IMR-90 (cell line): ENCODE measurements at regions not wholly inside any gene's neighbourhood (a gene's known extent, or its start where the extent isn't known, plus 50 kb on each side); places are given as distances from the start of the nearest gene placed in this dataset.

Source experiments
- ATAC-seq: fragments of 200-7000 bp; cut with Tn5 transposase; 2 replicates; pipeline ENCODE4 v1.9.1; 2020; ENCODE audit warnings: low read depth, mild to moderate bottlenecking, moderate library complexity
- BruUV-seq: library from RNA; stranded (reverse); fragments of 400-500 nt; replicated peaks from 2 replicates; lab custom pipeline; 2021; lab: Mats Ljungman, UMichigan
- CTCF ChIA-PET: fragments of 300-600 bp; formaldehyde crosslinking; extraction: SDS; loops from one replicate; lab custom pipeline; 2021; ENCODE audit warnings: antibody characterized with exemption; lab: Yijun Ruan, JAX
- POLR2A ChIA-PET: fragments of 300-600 bp; sonication (Branson Sonifier 250); formaldehyde crosslinking; loops from one replicate; lab custom pipeline; 2022; ENCODE audit warnings: antibody characterized with exemption; ENCODE audit not compliant: unreplicated experiment; lab: Charles Lee
- DNase-seq: peaks from one replicate; pipeline ENCODE4 v3.0.0; 2013
- H2AFZ ChIP-seq: replicated peaks from 2 replicates; pipeline ENCODE3; 2013; ENCODE audit warnings: low read length, mild to moderate bottlenecking; ENCODE audit not compliant: poor library complexity
- H2AK5ac ChIP-seq: 2 replicates; pipeline ENCODE4 v1.6.1; 2013; ENCODE audit warnings: low read depth, low read length, inconsistent platforms
- H2AK9ac ChIP-seq: replicated peaks from 2 replicates; pipeline ENCODE3; 2013; ENCODE audit warnings: mild to moderate bottlenecking, low read depth, low read length, moderate library complexity; ENCODE audit not compliant: poor library complexity
- H2BK120ac ChIP-seq: 2 replicates; pipeline ENCODE4 v1.6.1; 2013; ENCODE audit warnings: low read depth, low read length, inconsistent platforms
- H2BK15ac ChIP-seq: 3 replicates; pipeline ENCODE4 v1.6.1; 2013; ENCODE audit warnings: low read depth, low read length, inconsistent platforms
- H2BK20ac ChIP-seq: 2 replicates; pipeline ENCODE4 v1.6.1; 2013; ENCODE audit warnings: low read depth, mild to moderate bottlenecking, inconsistent platforms, low read length, moderate library complexity
- H2BK5ac ChIP-seq: 2 replicates; pipeline ENCODE4 v1.6.1; 2013; ENCODE audit warnings: mild to moderate bottlenecking, low read depth, low read length, inconsistent platforms; ENCODE audit not compliant: poor library complexity, severe bottlenecking
- H3K14ac ChIP-seq: replicated peaks from 2 replicates; pipeline ENCODE4 v1.6.1; 2013; ENCODE audit warnings: low read depth, low read length, inconsistent platforms
- H3K18ac ChIP-seq: 2 replicates; pipeline ENCODE4 v1.6.1; 2013; ENCODE audit warnings: low read depth, low read length, control low read depth
- H3K23ac ChIP-seq: 2 replicates; pipeline ENCODE4 v1.6.1; 2013; ENCODE audit warnings: low read depth, low read length, inconsistent platforms
- H3K27ac ChIP-seq: 2 replicates; pipeline ENCODE4 v1.5.1; 2013; ENCODE audit warnings: mild to moderate bottlenecking, control low read depth, low read length; ENCODE audit not compliant: insufficient read depth
- H3K27me3 ChIP-seq: 2 replicates; pipeline ENCODE4 v1.6.1; 2013; ENCODE audit warnings: low read length; ENCODE audit not compliant: control insufficient read depth, insufficient read depth
- H3K36me3 ChIP-seq: 2 replicates; pipeline ENCODE4 v1.6.1; 2013; ENCODE audit warnings: low read length, mixed read lengths; ENCODE audit not compliant: control insufficient read depth, insufficient read depth
- H3K4ac ChIP-seq: 2 replicates; pipeline ENCODE4 v1.6.1; 2013; ENCODE audit warnings: low read depth, low read length, inconsistent platforms
- H3K4me1 ChIP-seq: 2 replicates; pipeline ENCODE4 v1.6.1; 2013; ENCODE audit warnings: low read length, mixed read lengths; ENCODE audit not compliant: control insufficient read depth, insufficient read depth
- H3K4me2 ChIP-seq: 2 replicates; pipeline ENCODE4 v1.6.1; 2013; ENCODE audit warnings: low read depth, mild to moderate bottlenecking, control low read depth, low read length, moderate library complexity
- H3K4me3 ChIP-seq: 2 replicates; pipeline ENCODE4 v1.5.1; 2013; ENCODE audit warnings: low read depth, mild to moderate bottlenecking, control low read depth, low read length, moderate library complexity; ENCODE audit not compliant: insufficient read depth
- H3K56ac ChIP-seq: 2 replicates; pipeline ENCODE4 v1.6.1; 2013; ENCODE audit warnings: low read length, inconsistent platforms; ENCODE audit not compliant: insufficient read depth; ENCODE audit errors: extremely low read depth
- H3K79me1 ChIP-seq, 2 experiments: 2 replicates each; pipeline ENCODE4 v1.6.1; 2013; ENCODE audit warnings: low read length in 2 of 2, inconsistent platforms in 1 of 2, low read depth in 1 of 2
- H3K9ac ChIP-seq: 2 replicates; pipeline ENCODE4 v1.6.1; 2013; ENCODE audit warnings: low read depth, low read length, control low read depth
- H3K9me1 ChIP-seq: 2 replicates; pipeline ENCODE4 v1.6.1; 2013; ENCODE audit warnings: low read length, inconsistent platforms; ENCODE audit not compliant: insufficient read depth
- H3K9me3 ChIP-seq: 2 replicates; pipeline ENCODE4 v1.6.1; 2013; ENCODE audit warnings: low read length; ENCODE audit not compliant: control insufficient read depth, insufficient read depth
- H4K20me1 ChIP-seq: 2 replicates; pipeline ENCODE4 v1.6.1; 2013; ENCODE audit warnings: low read length, inconsistent platforms; ENCODE audit not compliant: insufficient read depth
- H4K5ac ChIP-seq: 2 replicates; pipeline ENCODE4 v1.6.1; 2013; ENCODE audit warnings: mild to moderate bottlenecking, low read depth, low read length, control low read depth
- H4K8ac ChIP-seq, 2 experiments: 2 replicates each; pipeline ENCODE4 v1.6.1; 2013; ENCODE audit warnings: low read depth in 2 of 2, low read length in 2 of 2, control low read depth in 1 of 2, inconsistent platforms in 1 of 2
- H4K91ac ChIP-seq: 2 replicates; pipeline ENCODE4 v1.6.1; 2013; ENCODE audit warnings: low read depth, low read length, inconsistent platforms; ENCODE audit not compliant: insufficient read depth
- BHLHE40 ChIP-seq: fragments of 150-350 bp; IDR thresholded peaks from 2 replicates; pipeline ENCODE4 v1.6.1; 2016; ENCODE audit warnings: mild to moderate bottlenecking, low read depth, low read length
- RFX5 ChIP-seq: IDR thresholded peaks from 2 replicates; pipeline ENCODE4 v1.8.0; 2012; ENCODE audit warnings: low read depth, mild to moderate bottlenecking, low read length, moderate library complexity
- WGBS, 2 experiments: methylation state at CpG; one replicate each; pipeline versions ENCODE4 v1.1.5 to v1.1.7; 2013; ENCODE audit warnings: missing lambda C conversion rate in 2 of 2; ENCODE audit not compliant: insufficient read length in 1 of 2; ENCODE audit errors: extremely low coverage in 2 of 2; 5-methylcytosine and 5-hydroxymethylcytosine counted together
- dilution Hi-C: fragments of 300-500 bp; cut with HindIII; formaldehyde crosslinking; loops from one replicate; pipeline ENCODE4 v1.14.3; 2018; ENCODE audit warnings: low sequenced_read_pairs; ENCODE audit not compliant: unreplicated experiment
- in situ Hi-C: fragments of 300-500 bp; cut with MboI; formaldehyde crosslinking; loops from 3 replicates; pipeline ENCODE4 v1.14.3; 2019; ENCODE audit warnings: low sequenced_read_pairs, inconsistent platforms, mixed read lengths
- intact Hi-C: fragments of 100-400 bp; cut with micrococcal nuclease; formaldehyde crosslinking; loops from 2 replicates; pipeline ENCODE4 v1.10.0; 2022

GRCh38 chr16:59655031-59655430, 920.9 kb upstream of the GOT2 start:
- ATAC-seq (no peak), DNase-seq (no peak)
- H3K9me3 ChIP-seq: no peaks in the 10 kb centered on the region
- no peak overlapping the region for H2BK20ac ChIP-seq
- in situ Hi-C loops (no loop called here), dilution Hi-C loops (no loop called here), intact Hi-C loops (no loop called here)
- no peak overlapping the region for H4K8ac ChIP-seq
- H3K79me1 ChIP-seq: no peaks in the 10 kb centered on the region
- no peaks in the 10 kb centered on the region for H3K4me1 ChIP-seq
- no peak overlapping the region for H3K4me2 ChIP-seq
- ChIA-PET CTCF (no interaction called here), POLR2A (no interaction called here)
- H3K23ac ChIP-seq: no peak overlapping the region
- TF ChIP-seq RFX5 (no peak), BHLHE40 (no peak)
- H2AFZ ChIP-seq: no peak overlapping the region
- WGBS, 2 experiments: 78% methylated on average over 1 of the region's 2 CpGs; no CpG with 5 or more reads in 1 of the 2 experiments
- H2AK5ac ChIP-seq: no peak overlapping the region
- BruUV-seq: no TSS peak
- no peaks in the 10 kb centered on the region for H3K27me3 ChIP-seq
- H3K56ac ChIP-seq: no peak overlapping the region
- H2BK15ac ChIP-seq: no peak overlapping the region
- no peak overlapping the region for H4K91ac ChIP-seq
- no peak overlapping the region for H2AK9ac ChIP-seq
- no peak overlapping the region for H3K27ac ChIP-seq
- no peak overlapping the region for H4K5ac ChIP-seq
- H3K14ac ChIP-seq: no peak overlapping the region
- no peak overlapping the region for H3K9ac ChIP-seq
- H3K4me3 ChIP-seq: no peak overlapping the region
- H3K36me3 ChIP-seq: no peaks in the 10 kb centered on the region
- H2BK5ac ChIP-seq: no peak overlapping the region
- no peak overlapping the region for H3K18ac ChIP-seq
- H2BK120ac ChIP-seq: no peak overlapping the region
- no peak overlapping the region for H3K4ac ChIP-seq
- no peaks in the 10 kb centered on the region for H4K20me1 ChIP-seq
- no peaks in the 10 kb centered on the region for H3K9me1 ChIP-seq
